K562 (cell line): ENCODE measurements at regions not wholly inside any gene's neighbourhood (a gene's known extent, or its start where the extent isn't known, plus 50 kb on each side); places are given as distances from the start of the nearest gene placed in this dataset.

Experiments used
- ATAC-seq: fragments of 200-7000 bp; cut with Tn5 transposase; 3 replicates; pipeline ENCODE4 v1.9.1; 2020; ENCODE audit warnings: moderate library complexity
- BruUV-seq: library from RNA; stranded (reverse); fragments of 400-500 nt; replicated peaks from 2 replicates; lab custom pipeline; 2021; lab: Mats Ljungman, UMichigan
- CTCF ChIA-PET: fragments of 300-600 bp; formaldehyde crosslinking; extraction: SDS; loops from one replicate; lab custom pipeline; 2021; ENCODE audit warnings: low intra/inter-chr PET ratio; lab: Yijun Ruan, JAX
- POLR2A ChIA-PET: fragments of 300-600, 350-650 bp; sonication (Branson Sonifier 250); formaldehyde crosslinking; extraction: SDS; loops from one replicate; lab custom pipeline; 2021; ENCODE audit warnings: antibody characterized with exemption, inconsistent platforms; lab: Yijun Ruan, JAX
- DNase-seq, 4 experiments: peaks; one replicate each; pipeline versions ENCODE4 v3.0.0 to v3.0.0-alpha.2; 2011 to 2018; ENCODE audit warnings: low spot score in 3 of 4, mixed read lengths in 3 of 4; ENCODE audit errors: extremely low read depth in 1 of 4
- FAIRE-seq: peaks from 2 replicates; lab custom pipeline; 2011; peaks lifted over from hg19 to GRCh38; lab: Jason Lieb, UNC
- H2AFZ ChIP-seq: 2 replicates; pipeline ENCODE4 v1.6.0; 2011; ENCODE audit warnings: low read depth, low read length, control low read depth, inconsistent platforms
- H3K27ac ChIP-seq: fragments of 200-600 bp; 3 replicates; pipeline ENCODE4 v1.8.0; 2011; ENCODE audit warnings: low read depth, mild to moderate bottlenecking, control low read depth, inconsistent platforms, low read length, moderate library complexity, mixed read lengths; ENCODE audit errors: extremely low read depth
- H3K27me3 ChIP-seq, 2 experiments: fragments of 300-600 bp in 1 of 2; 2 replicates in 1 of 2; 3 replicates in 1 of 2; pipeline versions ENCODE4 v1.6.0 to v1.8.0; 2011; ENCODE audit warnings: inconsistent platforms in 2 of 2, low read length in 2 of 2, mild to moderate bottlenecking in 1 of 2, mixed read lengths in 1 of 2, moderate library complexity in 1 of 2; ENCODE audit not compliant: control insufficient read depth in 2 of 2, insufficient read depth in 2 of 2
- H3K36me3 ChIP-seq: fragments of 300-600 bp; 3 replicates; pipeline ENCODE4 v1.8.0; 2011; ENCODE audit warnings: mild to moderate bottlenecking, low read length, inconsistent platforms; ENCODE audit not compliant: control insufficient read depth, insufficient read depth
- H3K4me1 ChIP-seq, 2 experiments: fragments of 200-600 bp in 1 of 2; replicated peaks in 1 of 2; 2 replicates in 1 of 2; 3 replicates in 1 of 2; pipeline versions ENCODE4 v1.5.1 to v1.8.0; 2011; ENCODE audit warnings: inconsistent platforms in 2 of 2, low read length in 2 of 2, mild to moderate bottlenecking in 1 of 2, mixed read lengths in 1 of 2, moderate library complexity in 1 of 2; ENCODE audit not compliant: control insufficient read depth in 2 of 2, insufficient read depth in 2 of 2
- H3K4me2 ChIP-seq: 2 replicates; pipeline ENCODE4 v1.6.1; 2011; ENCODE audit warnings: low read length, control low read depth, inconsistent platforms, mixed read lengths; ENCODE audit not compliant: insufficient read depth
- H3K4me3 ChIP-seq: fragments of 200-600 bp; sonication (generic), shearing (Covaris generic); 2 replicates; pipeline ENCODE4 v1.5.1; 2016; ENCODE audit warnings: control low read depth, inconsistent platforms
- H3K79me2 ChIP-seq: fragments of 200-600 bp; 3 replicates; pipeline ENCODE4 v1.8.0; 2011; ENCODE audit warnings: low read length, inconsistent platforms; ENCODE audit not compliant: control insufficient read depth, insufficient read depth
- H3K9ac ChIP-seq, 2 experiments: 2 replicates each; pipeline versions ENCODE4 v1.6.0 to v1.6.1; 2011; ENCODE audit warnings: low read depth in 2 of 2, low read length in 2 of 2, control low read depth in 1 of 2, inconsistent platforms in 1 of 2, mild to moderate bottlenecking in 1 of 2, mixed read lengths in 1 of 2; ENCODE audit not compliant: insufficient read depth in 1 of 2
- H3K9me1 ChIP-seq: one replicate; pipeline ENCODE4 v1.6.0; 2011; ENCODE audit warnings: inconsistent platforms, mild to moderate bottlenecking, low read length, moderate library complexity; ENCODE audit not compliant: control insufficient read depth, insufficient read depth
- H3K9me3 ChIP-seq: replicated peaks from 2 replicates; pipeline ENCODE4 v1.5.1; 2011; ENCODE audit warnings: low read depth, low read length, inconsistent platforms; ENCODE audit not compliant: control insufficient read depth, insufficient read depth
- H4K20me1 ChIP-seq: replicated peaks from 2 replicates; pipeline ENCODE4 v1.6.1; 2011; ENCODE audit warnings: low read length, inconsistent platforms, mixed read lengths; ENCODE audit not compliant: control insufficient read depth, insufficient read depth
- MYNN ChIP-seq, 2 experiments: sonication (generic); formaldehyde crosslinking in 1 of 2; IDR thresholded peaks; 2 replicates each; pipeline versions ENCODE4 v1.5.0 to v1.6.1; 2016 to 2020; ENCODE audit warnings: antibody characterized with exemption in 1 of 2, missing genetic modification reagents in 1 of 2
- PRPF4 ChIP-seq: fragments of 200-400 bp; formaldehyde crosslinking; IDR thresholded peaks from one replicate; pipeline ENCODE4 v1.6.1; 2017; ENCODE audit warnings: low read length, low read depth, mild to moderate bottlenecking; ENCODE audit not compliant: insufficient read depth, poor library complexity, severe bottlenecking
- PURB ChIP-seq: sonication (generic); formaldehyde crosslinking; IDR thresholded peaks from 2 replicates; pipeline ENCODE4 v1.9.0; 2021; ENCODE audit warnings: low read depth, mild to moderate bottlenecking, missing genetic modification reagents
- ZKSCAN8 ChIP-seq: fragments of 200-800 bp; sonication (Bioruptor generic); IDR thresholded peaks from 2 replicates; pipeline ENCODE4 v1.6.1; 2016; ENCODE audit warnings: missing genetic modification characterization, missing compliant biosample characterization
- ZNF175 ChIP-seq: fragments of 200-800 bp; sonication (Bioruptor generic); IDR thresholded peaks from 2 replicates; pipeline ENCODE4 v1.6.1; 2016; ENCODE audit warnings: low read depth, mild to moderate bottlenecking, missing genetic modification characterization, missing compliant biosample characterization
- ZNF354B ChIP-seq: fragments of 250-450 bp; sonication (Bioruptor Pico); IDR thresholded peaks from 2 replicates; pipeline ENCODE4 v1.4.0; 2020
- ZNF445 ChIP-seq: fragments of 250-450 bp; sonication (Bioruptor Pico); IDR thresholded peaks from 2 replicates; pipeline ENCODE4 v1.4.0; 2020; ENCODE audit warnings: low read depth, mild to moderate bottlenecking, moderate library complexity
- WGBS: fragments of 100-300 bp; shearing (Covaris generic); methylation state at CpG from one replicate; pipeline ENCODE4 v1.1.6; 2016; ENCODE audit warnings: low coverage, mixed read lengths; ENCODE audit not compliant: insufficient coverage; ENCODE audit errors: missing lambda C conversion rate; 5-methylcytosine and 5-hydroxymethylcytosine counted together
- in situ Hi-C: fragments of 300-500 bp; cut with MboI; formaldehyde crosslinking; loops from 4 replicates; pipeline ENCODE4 v1.15.0; 2018; ENCODE audit warnings: inconsistent platforms, mixed read lengths
- intact Hi-C: fragments of 100-400 bp; cut with micrococcal nuclease; formaldehyde crosslinking; loops from 2 replicates; pipeline ENCODE4 v1.14.2; 2022
- TF ChIP-seq, protein P1 (sequence below): fragments of 250-450 bp; sonication (Bioruptor Pico); IDR thresholded peaks from 2 replicates; pipeline ENCODE4 v1.8.0; 2022; ENCODE audit warnings: moderate library complexity, mild to moderate bottlenecking, inconsistent platforms
- TF ChIP-seq, protein P2 (sequence below): sonication (generic); formaldehyde crosslinking; IDR thresholded peaks from 2 replicates; pipeline ENCODE4 v1.5.0; 2020; ENCODE audit warnings: missing genetic modification reagents
- TF ChIP-seq, protein P3 (sequence below): fragments of 150-350 bp; conservative IDR thresholded peaks from 2 replicates; pipeline ENCODE4 v1.6.1; 2014; ENCODE audit warnings: low read length
- TF ChIP-seq, protein P4 (sequence below), 3 experiments: fragments of 200-800 bp in 1 of 3; fragments of 250-450 bp in 1 of 3; fragments of 450-650 bp in 1 of 3; sonication (Bioruptor Pico) in 1 of 3; sonication (Bioruptor generic) in 1 of 3; formaldehyde crosslinking in 1 of 3; IDR thresholded peaks; 2 replicates each; pipeline versions ENCODE4 v1.6.1 to v1.8.0; 2016 to 2022; ENCODE audit warnings: mild to moderate bottlenecking in 2 of 3, missing genetic modification characterization in 2 of 3, missing compliant biosample characterization in 1 of 3, moderate library complexity in 1 of 3

DNA sequence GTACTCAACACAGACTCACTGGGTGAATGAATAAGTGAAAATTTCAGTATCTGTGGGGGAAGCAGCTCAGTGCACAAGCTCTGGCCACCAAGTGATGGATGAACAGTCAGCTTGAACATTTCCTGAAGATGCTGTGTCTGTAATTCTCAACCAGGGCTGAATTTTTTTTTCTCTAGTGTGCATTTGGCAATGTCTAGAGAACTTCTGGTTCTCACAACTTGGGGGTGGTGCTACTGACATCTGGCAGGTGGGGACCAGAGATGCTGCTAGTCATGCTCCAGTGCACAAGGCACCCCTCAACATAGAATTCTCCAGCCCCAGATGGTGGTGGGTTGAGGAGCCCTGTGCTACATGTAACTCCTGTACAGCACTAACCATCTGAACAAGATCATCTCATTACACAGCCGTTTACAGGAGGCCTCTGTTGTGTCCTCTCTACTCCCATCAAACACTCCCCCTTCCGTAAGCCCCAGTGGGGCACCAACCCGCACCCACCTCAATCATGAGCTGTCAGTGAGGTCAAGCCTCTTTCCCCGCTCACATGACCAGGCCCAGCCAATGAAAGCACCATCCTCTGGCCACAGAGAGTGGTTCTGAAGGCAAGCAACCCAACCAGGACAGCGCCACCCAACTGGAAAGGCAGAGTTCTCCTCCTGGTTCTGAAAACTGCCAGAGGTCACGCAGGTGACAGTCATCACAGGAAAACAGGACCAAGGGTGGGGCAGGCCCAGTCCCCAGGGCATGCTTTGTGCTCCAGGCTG is 103.9 kb upstream of the PMEPA1 start:
- Histone ChIP-seq H3K79me2 (no peaks in the 10 kb centered on the region), H3K36me3 (no peaks in the 10 kb centered on the region), H3K4me1 (no peaks in the 10 kb centered on the region), H3K9ac (no peak overlapping the region), H2AFZ (no peak overlapping the region), H3K9me1 (no peaks in the 10 kb centered on the region), H3K27me3 (peaks cover 2 to 29% of the 10 kb centered on the region in 2 experiments; a peak in 3 of 5 replicates), H3K9me3 (no peaks in the 10 kb centered on the region), H4K20me1 (no peaks in the 10 kb centered on the region), H3K4me3 (no peak overlapping the region), H3K4me2 (no peak overlapping the region), H3K27ac (no peak overlapping the region)
- BruUV-seq, result no TSS peak
- TF ChIP-seq ZNF175 (no peak), MYNN (IDR thresholded peaks at IDR 0.05) (no peak), MYNN (CRISPR knock-in tag; IDR thresholded peaks at IDR 0.05) (no peak), ZKSCAN8 (CRISPR knock-in tag) (no peak), ZNF445 (CRISPR knock-in tag) (no peak), PURB (CRISPR knock-in tag) (no peak), PRPF4 (no peak), ZNF354B (no peak)
- TF ChIP-seq, protein P1, sequence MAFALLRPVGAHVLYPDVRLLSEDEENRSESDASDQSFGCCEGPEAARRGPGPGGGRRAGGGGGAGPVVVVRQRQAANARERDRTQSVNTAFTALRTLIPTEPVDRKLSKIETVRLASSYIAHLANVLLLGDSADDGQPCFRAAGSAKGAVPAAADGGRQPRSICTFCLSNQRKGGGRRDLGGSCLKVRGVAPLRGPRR (CRISPR knock-in tag), result no peak
- TF ChIP-seq, protein P2, sequence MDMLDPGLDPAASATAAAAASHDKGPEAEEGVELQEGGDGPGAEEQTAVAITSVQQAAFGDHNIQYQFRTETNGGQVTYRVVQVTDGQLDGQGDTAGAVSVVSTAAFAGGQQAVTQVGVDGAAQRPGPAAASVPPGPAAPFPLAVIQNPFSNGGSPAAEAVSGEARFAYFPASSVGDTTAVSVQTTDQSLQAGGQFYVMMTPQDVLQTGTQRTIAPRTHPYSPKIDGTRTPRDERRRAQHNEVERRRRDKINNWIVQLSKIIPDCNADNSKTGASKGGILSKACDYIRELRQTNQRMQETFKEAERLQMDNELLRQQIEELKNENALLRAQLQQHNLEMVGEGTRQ (CRISPR knock-in tag), result peak; percentile 50
- TF ChIP-seq, protein P3, sequence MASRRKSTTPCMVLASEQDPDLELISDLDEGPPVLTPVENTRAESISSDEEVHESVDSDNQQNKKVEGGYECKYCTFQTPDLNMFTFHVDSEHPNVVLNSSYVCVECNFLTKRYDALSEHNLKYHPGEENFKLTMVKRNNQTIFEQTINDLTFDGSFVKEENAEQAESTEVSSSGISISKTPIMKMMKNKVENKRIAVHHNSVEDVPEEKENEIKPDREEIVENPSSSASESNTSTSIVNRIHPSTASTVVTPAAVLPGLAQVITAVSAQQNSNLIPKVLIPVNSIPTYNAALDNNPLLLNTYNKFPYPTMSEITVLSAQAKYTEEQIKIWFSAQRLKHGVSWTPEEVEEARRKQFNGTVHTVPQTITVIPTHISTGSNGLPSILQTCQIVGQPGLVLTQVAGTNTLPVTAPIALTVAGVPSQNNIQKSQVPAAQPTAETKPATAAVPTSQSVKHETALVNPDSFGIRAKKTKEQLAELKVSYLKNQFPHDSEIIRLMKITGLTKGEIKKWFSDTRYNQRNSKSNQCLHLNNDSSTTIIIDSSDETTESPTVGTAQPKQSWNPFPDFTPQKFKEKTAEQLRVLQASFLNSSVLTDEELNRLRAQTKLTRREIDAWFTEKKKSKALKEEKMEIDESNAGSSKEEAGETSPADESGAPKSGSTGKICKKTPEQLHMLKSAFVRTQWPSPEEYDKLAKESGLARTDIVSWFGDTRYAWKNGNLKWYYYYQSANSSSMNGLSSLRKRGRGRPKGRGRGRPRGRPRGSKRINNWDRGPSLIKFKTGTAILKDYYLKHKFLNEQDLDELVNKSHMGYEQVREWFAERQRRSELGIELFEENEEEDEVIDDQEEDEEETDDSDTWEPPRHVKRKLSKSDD, result no peak
- TF ChIP-seq, protein P4, sequence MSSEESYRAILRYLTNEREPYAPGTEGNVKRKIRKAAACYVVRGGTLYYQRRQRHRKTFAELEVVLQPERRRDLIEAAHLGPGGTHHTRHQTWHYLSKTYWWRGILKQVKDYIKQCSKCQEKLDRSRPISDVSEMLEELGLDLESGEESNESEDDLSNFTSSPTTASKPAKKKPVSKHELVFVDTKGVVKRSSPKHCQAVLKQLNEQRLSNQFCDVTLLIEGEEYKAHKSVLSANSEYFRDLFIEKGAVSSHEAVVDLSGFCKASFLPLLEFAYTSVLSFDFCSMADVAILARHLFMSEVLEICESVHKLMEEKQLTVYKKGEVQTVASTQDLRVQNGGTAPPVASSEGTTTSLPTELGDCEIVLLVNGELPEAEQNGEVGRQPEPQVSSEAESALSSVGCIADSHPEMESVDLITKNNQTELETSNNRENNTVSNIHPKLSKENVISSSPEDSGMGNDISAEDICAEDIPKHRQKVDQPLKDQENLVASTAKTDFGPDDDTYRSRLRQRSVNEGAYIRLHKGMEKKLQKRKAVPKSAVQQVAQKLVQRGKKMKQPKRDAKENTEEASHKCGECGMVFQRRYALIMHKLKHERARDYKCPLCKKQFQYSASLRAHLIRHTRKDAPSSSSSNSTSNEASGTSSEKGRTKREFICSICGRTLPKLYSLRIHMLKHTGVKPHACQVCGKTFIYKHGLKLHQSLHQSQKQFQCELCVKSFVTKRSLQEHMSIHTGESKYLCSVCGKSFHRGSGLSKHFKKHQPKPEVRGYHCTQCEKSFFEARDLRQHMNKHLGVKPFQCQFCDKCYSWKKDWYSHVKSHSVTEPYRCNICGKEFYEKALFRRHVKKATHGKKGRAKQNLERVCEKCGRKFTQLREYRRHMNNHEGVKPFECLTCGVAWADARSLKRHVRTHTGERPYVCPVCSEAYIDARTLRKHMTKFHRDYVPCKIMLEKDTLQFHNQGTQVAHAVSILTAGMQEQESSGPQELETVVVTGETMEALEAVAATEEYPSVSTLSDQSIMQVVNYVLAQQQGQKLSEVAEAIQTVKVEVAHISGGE (CRISPR knock-in tag; IDR thresholded peaks at IDR 0.05), result 0 out of 6 replicates have a peak, but pooled peaks of 1 of the 3 experiments have one; percentile 13
- DNase-seq (no peak), FAIRE-seq (no peak), ATAC-seq (no peak)
- intact Hi-C loops (no loop called here), in situ Hi-C loops (no loop called here)
- 1% methylated on average over 6 of the region's 6 CpGs for WGBS
- POLR2A ChIA-PET, result no interaction called here
- CTCF ChIA-PET, result no interaction called here
